22Rv1 (cell line): ENCODE measurements at regions not wholly inside any gene's neighbourhood (a gene's known extent, or its start where the extent isn't known, plus 50 kb on each side); places are given as distances from the start of the nearest gene placed in this dataset.

Source experiments
- H3K27ac ChIP-seq: fragments of 450-650 bp; 2 replicates; pipeline ENCODE4 v1.5.1; 2017
- CTCF ChIP-seq: fragments of 450-650 bp; IDR thresholded peaks from 2 replicates; pipeline ENCODE4 v1.5.1; 2017; ENCODE audit warnings: mild to moderate bottlenecking
- ZFX ChIP-seq: fragments of 450-650 bp; IDR thresholded peaks from 2 replicates; pipeline ENCODE4 v1.6.1; 2017; ENCODE audit warnings: antibody characterized with exemption, borderline replicate concordance

- H3K27ac ChIP-seq: no peak overlapping the region
- TF ChIP-seq ZFX (no peak), CTCF (no peak)
These were observed 109.1 kb upstream of the GDF10 start for GRCh38 chr10:47190802-47191450.

GRCh38 chr10:47192273-47192672 lies 107.7 kb upstream of the GDF10 start:
- no peak overlapping the region for H3K27ac ChIP-seq
- no peak for TF ChIP-seq CTCF
- TF ChIP-seq ZFX: no peak

GRCh38 chr10:47193666-47194065 lies 106.3 kb upstream of the GDF10 start:
- TF ChIP-seq ZFX: no peak
- TF ChIP-seq CTCF: no peak
- H3K27ac ChIP-seq: no peak overlapping the region

- no peak overlapping the region for H3K27ac ChIP-seq
- TF ChIP-seq ZFX (no peak), CTCF (no peak)
These were observed 104.6 kb upstream of the GDF10 start for GRCh38 chr10:47195274-47195885.

- TF ChIP-seq ZFX: no peak
- no peak for TF ChIP-seq CTCF
- H3K27ac ChIP-seq: no peak overlapping the region
These were observed 103.3 kb upstream of the GDF10 start for GRCh38 chr10:47196691-47197090.

- no peak overlapping the region for H3K27ac ChIP-seq
- TF ChIP-seq CTCF: no peak
- no peak for TF ChIP-seq ZFX
These were observed 101.8 kb upstream of the GDF10 start for GRCh38 chr10:47198221-47198620.

GRCh38 chr10:47205192-47205591 lies 94.8 kb upstream of the GDF10 start:
- TF ChIP-seq ZFX (no peak), CTCF (no peak)

More at GRCh38 chr10:47205192-47205591, 94.8 kb upstream of the GDF10 start:
- H3K27ac ChIP-seq: no peak overlapping the region
